ENCODE measurements at regions not wholly inside any gene's neighbourhood (a gene's known extent, or its start where the extent isn't known, plus 50 kb on each side); places are given as distances from the start of the nearest gene placed in this dataset.

- no peaks in the 10 kb centered on the region for H3K36me3 ChIP-seq (ENCODE audit: insufficient read depth, low read length, poor library complexity, severe bottlenecking)
- H3K27ac ChIP-seq (ENCODE audit: low read depth, low read length, poor library complexity, severe bottlenecking), result no peak overlapping the region
- no peaks in the 10 kb centered on the region for H3K4me1 ChIP-seq (ENCODE audit: insufficient read depth, low read length, poor library complexity, severe bottlenecking)
- H3K9me3 ChIP-seq (ENCODE audit: low read depth, low read length, poor library complexity, severe bottlenecking), result no peaks in the 10 kb centered on the region
- H3K4me3 ChIP-seq (ENCODE audit: low read depth, low read length, poor library complexity, severe bottlenecking), result peak overlapping the region; percentile 35
- BruUV-seq (replicated peaks), result no TSS peak
- TF ChIP-seq EZH2 (IDR thresholded peaks at IDR 0.05; ENCODE audit: borderline replicate concordance, low read depth, low read length, poor library complexity, severe bottlenecking), result no peak
- DNase-seq (ENCODE audit: low spot score), result peak; percentile 53
- no peaks in the 10 kb centered on the region for H3K27me3 ChIP-seq (replicated peaks; ENCODE audit: insufficient read depth, low read depth, low read length, poor library complexity)
- ChIA-PET POLR2A (ENCODE audit: low non-redundant PET) (no interaction called here), CTCF (no interaction called here)
- intact Hi-C loops (cut with micrococcal nuclease; ENCODE audit: unreplicated experiment), result no loop called here
These were observed 51.9 kb upstream of the CFAP46 start for GRCh38 chr10:132994185-132994796.

GRCh38 chr10:132993271-132994184 is 51.2 kb upstream of the CFAP46 start:
- CTCF ChIA-PET, result interaction anchor here (0.6 kb wide), 1 partner anchor 131 kb away, joined by 3 read pairs; no protein-coding TSS in a partner anchor
- BruUV-seq (replicated peaks), result no TSS peak

GRCh38 chr10:132992433-132993215 is 50.3 kb upstream of the CFAP46 start:
- H3K9me3 ChIP-seq (ENCODE audit: low read depth, low read length, poor library complexity, severe bottlenecking), result no peaks in the 10 kb centered on the region
- H3K27me3 ChIP-seq (replicated peaks; ENCODE audit: insufficient read depth, low read depth, low read length, poor library complexity), result no peaks in the 10 kb centered on the region
- no TSS peak for BruUV-seq (replicated peaks)
- POLR2A ChIA-PET (ENCODE audit: low non-redundant PET), result no interaction called here
- no peak overlapping the region for H3K4me3 ChIP-seq (ENCODE audit: low read depth, low read length, poor library complexity, severe bottlenecking)
- no peaks in the 10 kb centered on the region for H3K4me1 ChIP-seq (ENCODE audit: insufficient read depth, low read length, poor library complexity, severe bottlenecking)
- no peaks in the 10 kb centered on the region for H3K36me3 ChIP-seq (ENCODE audit: insufficient read depth, low read length, poor library complexity, severe bottlenecking)
- TF ChIP-seq EZH2 (IDR thresholded peaks at IDR 0.05; ENCODE audit: borderline replicate concordance, low read depth, low read length, poor library complexity, severe bottlenecking) (no peak), CTCF (conservative IDR thresholded peaks at IDR 0.05; ENCODE audit: low read depth, low read length) (no peak)
- CTCF ChIA-PET, result interaction anchor here (0.6 kb wide), 1 partner anchor 132 kb away, joined by 3 read pairs; no protein-coding TSS in a partner anchor
- no peak overlapping the region for H3K27ac ChIP-seq (ENCODE audit: low read depth, low read length, poor library complexity, severe bottlenecking)
- no peak for DNase-seq (ENCODE audit: low spot score)
- intact Hi-C loops (cut with micrococcal nuclease; ENCODE audit: unreplicated experiment), result no loop called here

More at GRCh38 chr10:132993271-132994184, 51.2 kb upstream of the CFAP46 start:
- Histone ChIP-seq H3K36me3 (ENCODE audit: insufficient read depth, low read length, poor library complexity, severe bottlenecking) (no peaks in the 10 kb centered on the region), H3K4me3 (ENCODE audit: low read depth, low read length, poor library complexity, severe bottlenecking) (peak overlapping the region; percentile 35), H3K4me1 (ENCODE audit: insufficient read depth, low read length, poor library complexity, severe bottlenecking) (no peaks in the 10 kb centered on the region), H3K27me3 (replicated peaks; ENCODE audit: insufficient read depth, low read depth, low read length, poor library complexity) (no peaks in the 10 kb centered on the region), H3K9me3 (ENCODE audit: low read depth, low read length, poor library complexity, severe bottlenecking) (no peaks in the 10 kb centered on the region), H3K27ac (ENCODE audit: low read depth, low read length, poor library complexity, severe bottlenecking) (no peak overlapping the region)
- DNase-seq (ENCODE audit: low spot score), result no peak
- intact Hi-C loops (cut with micrococcal nuclease; ENCODE audit: unreplicated experiment), result no loop called here
- TF ChIP-seq EZH2 (IDR thresholded peaks at IDR 0.05; ENCODE audit: borderline replicate concordance, low read depth, low read length, poor library complexity, severe bottlenecking) (no peak), CTCF (conservative IDR thresholded peaks at IDR 0.05; ENCODE audit: low read depth, low read length) (no peak)
- POLR2A ChIA-PET (ENCODE audit: low non-redundant PET), result no interaction called here
